Fibroblast of the aortic adventitia (primary cell): ENCODE measurements at regions not wholly inside any gene's neighbourhood (a gene's known extent, or its start where the extent isn't known, plus 50 kb on each side); places are given as distances from the start of the nearest gene placed in this dataset.
A peak's percentile ranks its signal among the peaks of the same experiment; 100 is the strongest.

ENCODE experiments used
- DNase-seq: peaks from one replicate; pipeline ENCODE4 v3.0.0-alpha.2; 2010; ENCODE audit warnings: low read depth
- H3K4me3 ChIP-seq: 2 replicates; pipeline ENCODE4 v1.5.1; 2011; ENCODE audit warnings: low read depth, mild to moderate bottlenecking, control low read depth, low read length, moderate library complexity
- CTCF ChIP-seq: IDR thresholded peaks from 2 replicates; pipeline ENCODE4 v1.5.1; 2011; ENCODE audit warnings: mild to moderate bottlenecking, low read length, control low read depth, inconsistent platforms; ENCODE audit not compliant: insufficient read depth

GRCh38 chr3:178041931-178042330, 494.3 kb upstream of the KCNMB2 start:
- no peak overlapping the region for H3K4me3 ChIP-seq
- TF ChIP-seq CTCF, result no peak
- DNase-seq, result no peak

GRCh38 chr3:178042376-178042775, 493.9 kb upstream of the KCNMB2 start:
- DNase-seq, result no peak
- H3K4me3 ChIP-seq, result no peak overlapping the region
- TF ChIP-seq CTCF, result no peak

- no peak for TF ChIP-seq CTCF
- no peak for DNase-seq
- no peak overlapping the region for H3K4me3 ChIP-seq
These were observed 493.2 kb upstream of the KCNMB2 start for GRCh38 chr3:178043084-178043483.

GRCh38 chr3:178044320-178044719, 491.9 kb upstream of the KCNMB2 start:
- DNase-seq, result no peak
- no peak overlapping the region for H3K4me3 ChIP-seq
- no peak for TF ChIP-seq CTCF

GRCh38 chr3:178047496-178047895, 488.7 kb upstream of the KCNMB2 start:
- DNase-seq, result no peak
- no peak for TF ChIP-seq CTCF
- H3K4me3 ChIP-seq, result no peak overlapping the region

GRCh38 chr3:178048768-178049167, 487.5 kb upstream of the KCNMB2 start:
- peak; percentile 63 for DNase-seq
- no peak overlapping the region for H3K4me3 ChIP-seq
- TF ChIP-seq CTCF, result no peak

GRCh38 chr3:178054471-178054870, 481.8 kb upstream of the KCNMB2 start:
- TF ChIP-seq CTCF, result no peak
- no peak overlapping the region for H3K4me3 ChIP-seq
- no peak for DNase-seq
